Nephron (organoid): ENCODE measurements at regions not wholly inside any gene's neighbourhood (a gene's known extent, or its start where the extent isn't known, plus 50 kb on each side); places are given as distances from the start of the nearest gene placed in this dataset.

Source experiments
- H3K27ac Mint-ChIP-seq, 3 experiments: 2 replicates each; pipeline ENCODE4 v1.8.0; 2020; ENCODE audit warnings: mixed read lengths in 3 of 3, mild to moderate bottlenecking in 2 of 3, moderate library complexity in 1 of 3
- H3K27me3 Mint-ChIP-seq: 2 replicates; pipeline ENCODE4 v1.8.0; 2021; ENCODE audit warnings: low read depth, mild to moderate bottlenecking, moderate library complexity, mixed read lengths
- H3K36me3 Mint-ChIP-seq: 2 replicates; pipeline ENCODE4 v1.8.0; 2020; ENCODE audit warnings: low read depth, mixed read lengths
- H3K4me1 Mint-ChIP-seq: 2 replicates; pipeline ENCODE4 v1.8.0; 2020; ENCODE audit warnings: mixed read lengths
- H3K4me3 Mint-ChIP-seq, 3 experiments: 2 replicates each; pipeline ENCODE4 v1.8.0; 2020; ENCODE audit warnings: mild to moderate bottlenecking in 3 of 3, mixed read lengths in 3 of 3, moderate library complexity in 2 of 3
- H3K9me3 Mint-ChIP-seq: 2 replicates; pipeline ENCODE4 v1.8.0; 2020; ENCODE audit warnings: mixed read lengths
- CTCF ChIP-seq, 3 experiments: fragments of 200-600 bp; sonication (generic); IDR thresholded peaks; one replicate each; pipeline ENCODE4 v1.5.0; 2021; ENCODE audit warnings: antibody characterized with exemption in 3 of 3; ENCODE audit not compliant: unreplicated experiment in 3 of 3

GRCh38 chr11:129698212-129698611, 117.4 kb upstream of the TMEM45B start:
- Mint-ChIP-seq H3K4me1 (no peaks in the 10 kb centered on the region), H3K9me3 (no peaks in the 10 kb centered on the region), H3K27ac (no peak overlapping the region), H3K36me3 (no peaks in the 10 kb centered on the region), H3K27me3 (peaks cover 61% of the 10 kb centered on the region), H3K4me3 (no peak overlapping the region)
- no peak for TF ChIP-seq CTCF (IDR thresholded peaks at IDR 0.05; ENCODE audit: unreplicated experiment in 3 of 3)

GRCh38 chr11:129699711-129700304, 115.8 kb upstream of the TMEM45B start:
- Mint-ChIP-seq H3K27ac (no peak overlapping the region), H3K36me3 (no peaks in the 10 kb centered on the region), H3K4me1 (peaks cover 5% of the 10 kb centered on the region), H3K4me3 (no peak overlapping the region), H3K9me3 (no peaks in the 10 kb centered on the region), H3K27me3 (peaks cover 67% of the 10 kb centered on the region)
- peak in 1 of 3 experiments; percentile 19 for TF ChIP-seq CTCF (IDR thresholded peaks at IDR 0.05; ENCODE audit: unreplicated experiment in 3 of 3)

GRCh38 chr11:129700701-129701100, 114.9 kb upstream of the TMEM45B start:
- Mint-ChIP-seq H3K4me3 (no peak overlapping the region), H3K36me3 (no peaks in the 10 kb centered on the region), H3K4me1 (peaks cover 5% of the 10 kb centered on the region)

GRCh38 chr11:129701706-129702105, 113.9 kb upstream of the TMEM45B start:
- Mint-ChIP-seq H3K27me3 (peaks cover 60% of the 10 kb centered on the region), H3K36me3 (no peaks in the 10 kb centered on the region), H3K27ac (no peak overlapping the region), H3K4me3 (no peak overlapping the region), H3K9me3 (no peaks in the 10 kb centered on the region), H3K4me1 (peaks cover 5% of the 10 kb centered on the region)
- TF ChIP-seq CTCF (IDR thresholded peaks at IDR 0.05; ENCODE audit: unreplicated experiment in 3 of 3): no peak

More at GRCh38 chr11:129700701-129701100, 114.9 kb upstream of the TMEM45B start:
- Mint-ChIP-seq H3K9me3 (no peaks in the 10 kb centered on the region), H3K27ac (no peak overlapping the region), H3K27me3 (peaks cover 61% of the 10 kb centered on the region)
- TF ChIP-seq CTCF (IDR thresholded peaks at IDR 0.05; ENCODE audit: unreplicated experiment in 3 of 3): no peak

GRCh38 chr11:129702410-129703398, 112.9 kb upstream of the TMEM45B start:
- Mint-ChIP-seq H3K27ac (no peak overlapping the region), H3K4me1 (peaks cover 5% of the 10 kb centered on the region), H3K36me3 (no peaks in the 10 kb centered on the region), H3K4me3 (no peak overlapping the region), H3K27me3 (peaks cover 52% of the 10 kb centered on the region), H3K9me3 (no peaks in the 10 kb centered on the region)
- no peak for TF ChIP-seq CTCF (IDR thresholded peaks at IDR 0.05; ENCODE audit: unreplicated experiment in 3 of 3)
